Activated CD4-positive, alpha-beta T cell treated with anti-CD3 and anti-CD28 coated beads, Interleukin-2, amount 10 ng/mL, durations not matched to agents 7 days and 5 days (primary cell): ENCODE measurements at regions not wholly inside any gene's neighbourhood (a gene's known extent, or its start where the extent isn't known, plus 50 kb on each side); places are given as distances from the start of the nearest gene placed in this dataset.
"Not testable (repeated sequence)": the region's sequence is repeated elsewhere in the genome, so short reads cannot be mapped to it uniquely, and the experiment has no call there.

ENCODE experiments used
- CTCF ChIA-PET: fragments of 350-600 bp; sonication (Branson Sonifier 250); formaldehyde crosslinking; loops from one replicate; lab custom pipeline; 2021; ENCODE audit warnings: antibody characterized with exemption; lab: Charles Lee
- POLR2A ChIA-PET: fragments of 350-600 bp; sonication (Branson Sonifier 250); formaldehyde crosslinking; loops from one replicate; lab custom pipeline; 2021; ENCODE audit warnings: antibody characterized with exemption; lab: Charles Lee
- DNase-seq: peaks from one replicate; pipeline ENCODE4 v3.0.0-alpha.2; 2020
- H3K27ac Mint-ChIP-seq: one replicate; pipeline ENCODE4 v1.8.0; 2021; ENCODE audit warnings: mild to moderate bottlenecking, moderate library complexity, mixed read lengths
- H3K27me3 Mint-ChIP-seq: one replicate; pipeline ENCODE4 v1.8.0; 2021; ENCODE audit warnings: mixed read lengths
- H3K36me3 Mint-ChIP-seq: one replicate; pipeline ENCODE4 v1.8.0; 2021; ENCODE audit warnings: low read depth, mixed read lengths
- H3K4me1 Mint-ChIP-seq: one replicate; pipeline ENCODE4 v1.8.0; 2021; ENCODE audit warnings: mixed read lengths
- H3K4me3 Mint-ChIP-seq: one replicate; pipeline ENCODE4 v1.8.0; 2021; ENCODE audit warnings: mild to moderate bottlenecking, moderate library complexity, mixed read lengths
- H3K9me3 Mint-ChIP-seq: one replicate; pipeline ENCODE4 v1.8.0; 2021; ENCODE audit warnings: mixed read lengths

DNA sequence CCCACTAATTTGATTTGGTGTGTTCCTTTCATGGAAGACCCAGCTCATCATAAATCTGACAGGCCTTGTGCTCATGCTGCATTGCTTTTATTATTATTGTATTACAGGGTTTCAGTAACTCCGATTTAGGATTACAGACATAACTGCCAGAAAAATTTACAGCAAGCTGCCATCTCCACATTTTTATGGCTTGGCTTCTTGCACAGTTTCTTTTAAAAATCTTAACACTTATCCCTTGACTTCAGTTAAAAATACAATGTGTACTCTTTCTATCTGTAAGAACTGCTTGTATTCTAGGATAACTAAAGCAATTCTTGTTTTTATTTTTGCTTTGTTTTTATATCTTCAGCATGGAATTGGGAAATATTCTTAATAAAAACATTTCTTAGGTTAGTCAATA, 612.2 kb downstream of the DIPK2A start:
- ChIA-PET POLR2A (no interaction called here), CTCF (no interaction called here)
- H3K36me3 Mint-ChIP-seq, result no peaks in the 10 kb centered on the region
- no peak overlapping the region for H3K4me3 Mint-ChIP-seq
- no peaks in the 10 kb centered on the region for H3K9me3 Mint-ChIP-seq
- no peaks in the 10 kb centered on the region for H3K27me3 Mint-ChIP-seq
- H3K4me1 Mint-ChIP-seq, result no peaks in the 10 kb centered on the region
- no peak overlapping the region for H3K27ac Mint-ChIP-seq
- DNase-seq, result no peak

DNA sequence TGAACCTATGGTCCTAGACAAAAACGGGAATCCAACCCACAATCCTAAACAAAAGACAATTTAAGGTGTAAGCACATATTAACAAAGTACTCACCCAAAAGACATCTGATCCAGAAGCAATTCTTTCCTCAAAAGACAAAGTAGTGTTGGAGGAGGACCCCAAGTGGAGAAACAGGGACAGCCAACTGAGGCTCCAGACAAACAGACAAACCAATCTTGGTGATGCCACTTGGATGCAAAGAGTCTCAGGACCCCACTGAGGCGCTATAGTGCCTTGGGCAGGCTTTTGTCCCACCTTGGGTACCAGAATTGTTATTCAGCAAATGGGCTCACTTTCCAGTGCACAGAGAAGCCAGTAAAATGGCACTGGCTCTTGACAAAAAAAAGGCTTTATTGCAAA, 613.8 kb downstream of the DIPK2A start:
- H3K4me1 Mint-ChIP-seq, result no peaks in the 10 kb centered on the region
- H3K36me3 Mint-ChIP-seq, result no peaks in the 10 kb centered on the region
- H3K4me3 Mint-ChIP-seq, result no peak overlapping the region
- POLR2A ChIA-PET, result no interaction called here
- no peak overlapping the region for H3K27ac Mint-ChIP-seq
- no peaks in the 10 kb centered on the region for H3K27me3 Mint-ChIP-seq
- CTCF ChIA-PET, result no interaction called here
- DNase-seq, result no peak
- no peaks in the 10 kb centered on the region for H3K9me3 Mint-ChIP-seq

DNA sequence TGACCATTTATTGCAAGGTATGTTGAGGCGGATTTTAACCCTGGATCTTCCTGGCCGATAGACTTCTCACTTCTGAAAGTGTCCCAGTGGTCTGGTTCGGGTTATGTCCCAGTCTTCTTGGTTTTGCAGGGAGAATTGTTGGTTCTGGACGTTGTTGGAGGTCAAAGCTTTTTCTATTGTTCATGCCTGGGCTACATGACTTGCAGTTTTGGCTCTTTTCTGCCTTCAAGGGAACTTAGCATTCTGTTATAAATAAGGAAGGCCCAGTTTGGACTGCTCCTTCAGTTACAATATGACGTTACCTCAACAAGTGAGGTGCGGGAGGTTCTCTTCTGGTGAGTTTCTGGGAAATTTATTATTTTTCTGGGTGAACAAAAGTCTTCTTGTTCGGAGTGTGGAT, 614.3 kb downstream of the DIPK2A start:
- H3K4me3 Mint-ChIP-seq, result no peak overlapping the region
- H3K27ac Mint-ChIP-seq, result no peak overlapping the region
- H3K27me3 Mint-ChIP-seq, result no peaks in the 10 kb centered on the region
- POLR2A ChIA-PET, result no interaction called here
- H3K9me3 Mint-ChIP-seq, result no peaks in the 10 kb centered on the region
- CTCF ChIA-PET, result no interaction called here
- DNase-seq, result no peak
- H3K36me3 Mint-ChIP-seq, result no peaks in the 10 kb centered on the region
- H3K4me1 Mint-ChIP-seq, result no peaks in the 10 kb centered on the region

DNA sequence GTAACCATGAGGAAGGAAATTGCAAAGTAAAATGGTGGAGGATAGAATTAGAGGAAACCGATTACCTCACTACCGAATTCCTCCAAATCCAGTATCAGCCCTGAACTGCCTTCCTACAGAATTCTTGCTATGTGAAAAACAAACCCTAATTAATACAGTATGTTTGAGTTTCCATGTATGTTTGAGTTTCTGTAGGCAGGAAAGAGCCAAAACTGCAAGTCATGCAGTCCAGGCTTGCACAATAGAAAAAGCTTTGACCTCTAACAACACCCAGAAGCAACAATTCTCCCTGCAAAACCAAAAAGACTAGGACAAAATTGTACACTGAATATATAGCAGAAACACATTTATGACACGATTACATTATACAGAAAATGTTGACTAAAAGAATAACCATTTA, 614.8 kb downstream of the DIPK2A start:
- CTCF ChIA-PET, result no interaction called here
- H3K36me3 Mint-ChIP-seq, result no peaks in the 10 kb centered on the region
- no peak overlapping the region for H3K27ac Mint-ChIP-seq
- POLR2A ChIA-PET, result no interaction called here
- DNase-seq, result no peak
- H3K27me3 Mint-ChIP-seq, result no peaks in the 10 kb centered on the region
- no peaks in the 10 kb centered on the region for H3K9me3 Mint-ChIP-seq
- no peaks in the 10 kb centered on the region for H3K4me1 Mint-ChIP-seq
- no peak overlapping the region for H3K4me3 Mint-ChIP-seq

DNA sequence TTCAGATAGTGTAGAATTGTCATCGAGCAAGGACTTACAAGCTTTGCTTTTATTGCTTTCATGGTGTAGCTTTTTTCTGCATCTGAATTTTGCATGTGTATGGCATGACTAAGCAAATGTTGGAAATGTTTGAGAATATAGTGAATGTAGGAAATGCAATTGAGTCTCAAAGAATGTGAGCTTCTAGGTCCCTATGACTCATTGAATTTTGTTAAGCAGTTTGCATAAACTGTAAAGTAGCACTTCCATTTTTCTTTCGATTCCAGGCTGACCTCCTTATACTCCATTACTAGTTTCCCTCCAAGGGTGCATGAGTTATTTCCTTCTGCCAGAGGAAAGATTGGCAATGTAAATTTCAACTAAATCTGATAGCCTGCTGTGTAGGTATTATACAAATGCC, 619.2 kb downstream of the DIPK2A start:
- H3K27me3 Mint-ChIP-seq, result no peaks in the 10 kb centered on the region
- CTCF ChIA-PET, result no interaction called here
- H3K4me1 Mint-ChIP-seq, result no peaks in the 10 kb centered on the region
- no peak overlapping the region for H3K4me3 Mint-ChIP-seq
- no peaks in the 10 kb centered on the region for H3K36me3 Mint-ChIP-seq
- H3K9me3 Mint-ChIP-seq, result no peaks in the 10 kb centered on the region
- POLR2A ChIA-PET, result no interaction called here
- no peak for DNase-seq
- H3K27ac Mint-ChIP-seq, result no peak overlapping the region

DNA sequence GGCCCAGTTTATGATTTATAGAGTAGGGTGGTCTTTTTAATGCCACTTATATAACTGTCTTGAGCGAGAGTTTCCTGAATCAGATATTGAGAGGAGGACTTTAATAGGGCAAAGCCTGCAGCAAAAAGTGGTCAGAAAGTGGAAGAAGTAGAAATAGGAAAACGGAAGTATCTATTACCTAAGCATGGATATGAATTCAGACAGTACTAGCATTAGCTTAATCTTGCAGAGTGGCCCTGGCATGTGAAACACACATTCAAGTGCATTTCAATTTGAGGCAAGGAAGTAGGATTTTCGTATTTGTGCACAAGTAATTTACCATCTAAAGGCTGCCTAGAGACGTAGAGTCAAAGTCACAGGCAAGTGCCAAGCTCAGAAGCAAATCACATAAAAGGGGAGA, 622.3 kb downstream of the DIPK2A start:
- ChIA-PET CTCF (no interaction called here), POLR2A (no interaction called here)
- H3K27me3 Mint-ChIP-seq, result no peaks in the 10 kb centered on the region
- H3K4me1 Mint-ChIP-seq, result no peaks in the 10 kb centered on the region
- no peak for DNase-seq
- H3K36me3 Mint-ChIP-seq, result no peaks in the 10 kb centered on the region
- peaks cover 3% of the 10 kb centered on the region for H3K9me3 Mint-ChIP-seq
- no peak overlapping the region for H3K4me3 Mint-ChIP-seq
- H3K27ac Mint-ChIP-seq, result no peak overlapping the region

DNA sequence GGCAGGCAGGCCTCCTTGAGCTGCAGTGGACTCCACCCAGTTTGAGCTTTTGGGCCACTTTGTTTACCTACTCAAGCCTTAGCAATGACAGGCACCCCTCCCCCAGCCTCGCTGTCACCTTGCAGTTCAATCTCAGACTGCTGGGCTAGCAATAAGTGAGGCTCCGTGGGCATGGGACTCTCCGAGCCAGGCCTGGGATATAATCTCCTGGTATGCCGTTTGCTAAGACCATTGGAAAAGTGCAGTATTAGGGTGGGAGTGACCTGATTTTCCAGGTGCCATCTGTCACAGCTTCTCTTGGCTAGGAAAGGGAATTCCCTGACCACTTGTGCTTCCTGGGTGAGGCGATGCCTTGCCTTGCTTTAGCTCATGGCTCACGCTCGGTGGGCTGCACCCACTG, 648.6 kb downstream of the DIPK2A start:
- H3K36me3 Mint-ChIP-seq, H3K4me3 Mint-ChIP-seq, H3K27me3 Mint-ChIP-seq, POLR2A ChIA-PET, CTCF ChIA-PET, H3K4me1 Mint-ChIP-seq, DNase-seq, H3K27ac Mint-ChIP-seq, H3K9me3 Mint-ChIP-seq: not testable (repeated sequence)

DNA sequence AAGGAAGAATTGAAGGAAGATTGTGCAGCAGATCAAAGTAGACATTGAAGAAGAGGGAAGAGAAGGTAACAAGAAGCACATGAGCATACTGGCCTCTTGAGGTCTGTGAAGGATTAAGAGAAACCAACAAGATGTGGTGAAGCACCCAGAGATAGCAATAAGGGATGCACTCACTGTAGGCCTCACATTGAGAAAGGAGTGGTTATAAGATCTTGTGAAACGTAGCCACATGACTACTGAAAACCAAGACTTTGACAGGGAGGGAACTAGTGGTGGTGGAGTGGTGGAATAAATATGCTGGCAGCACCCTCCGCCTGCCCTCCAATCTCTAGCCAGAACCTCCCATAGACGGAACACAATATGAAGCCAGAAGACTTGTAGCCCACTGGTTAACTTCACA, 651.2 kb downstream of the DIPK2A start:
- Mint-ChIP-seq H3K4me1 (no peaks in the 10 kb centered on the region), H3K27ac (no peak overlapping the region), H3K36me3 (no peaks in the 10 kb centered on the region), H3K27me3 (no peaks in the 10 kb centered on the region), H3K9me3 (peaks cover 6% of the 10 kb centered on the region), H3K4me3 (no peak overlapping the region)
- POLR2A ChIA-PET, result no interaction called here
- DNase-seq, result no peak
- CTCF ChIA-PET, result no interaction called here

DNA sequence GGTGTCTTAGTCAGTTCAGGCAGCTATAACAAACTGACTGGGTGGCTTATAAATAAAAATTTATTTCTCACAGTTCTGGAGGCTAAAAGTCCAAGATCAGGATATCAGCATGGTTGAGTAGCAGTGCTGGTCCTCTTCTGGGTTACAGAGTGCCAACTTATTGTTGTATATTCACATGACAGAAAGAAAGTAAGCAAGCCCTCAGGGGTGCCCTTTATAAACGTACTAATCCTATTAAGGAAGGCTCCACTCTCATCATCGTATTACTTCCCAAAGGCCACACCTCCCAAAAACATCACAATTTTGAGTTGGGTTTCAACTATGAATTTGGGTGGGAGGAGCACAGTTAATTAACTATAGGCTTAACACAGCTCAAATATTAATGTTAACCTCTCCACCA, 653.0 kb downstream of the DIPK2A start:
- DNase-seq, result no peak
- Mint-ChIP-seq H3K4me3 (no peak overlapping the region), H3K9me3 (no peaks in the 10 kb centered on the region), H3K4me1 (no peaks in the 10 kb centered on the region), H3K36me3 (no peaks in the 10 kb centered on the region), H3K27me3 (no peaks in the 10 kb centered on the region), H3K27ac (no peak overlapping the region)
- ChIA-PET POLR2A (no interaction called here), CTCF (no interaction called here)

DNA sequence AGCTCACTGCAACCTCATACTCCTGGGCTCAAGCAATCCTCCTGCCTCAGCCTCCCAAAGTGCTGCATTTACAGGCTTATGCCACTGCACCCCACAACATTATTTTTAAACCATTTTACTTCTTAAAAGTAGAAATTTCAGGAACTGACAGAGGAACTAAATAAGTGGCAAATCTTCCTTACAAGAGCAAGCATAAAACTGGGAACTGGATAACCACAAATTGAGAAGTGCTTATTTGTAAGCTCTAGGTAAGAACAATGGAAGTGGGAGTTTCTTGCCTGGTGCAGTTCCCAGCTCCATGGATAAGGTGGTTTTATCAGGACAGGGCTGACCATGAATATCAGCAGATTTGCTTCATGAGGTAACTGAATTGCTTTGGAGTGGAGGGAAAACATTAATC, 655.2 kb downstream of the DIPK2A start:
- Mint-ChIP-seq H3K36me3 (no peaks in the 10 kb centered on the region), H3K27ac (no peak overlapping the region), H3K4me1 (no peaks in the 10 kb centered on the region), H3K4me3 (no peak overlapping the region), H3K27me3 (no peaks in the 10 kb centered on the region), H3K9me3 (no peaks in the 10 kb centered on the region)
- CTCF ChIA-PET, result no interaction called here
- POLR2A ChIA-PET, result no interaction called here
- DNase-seq, result no peak

DNA sequence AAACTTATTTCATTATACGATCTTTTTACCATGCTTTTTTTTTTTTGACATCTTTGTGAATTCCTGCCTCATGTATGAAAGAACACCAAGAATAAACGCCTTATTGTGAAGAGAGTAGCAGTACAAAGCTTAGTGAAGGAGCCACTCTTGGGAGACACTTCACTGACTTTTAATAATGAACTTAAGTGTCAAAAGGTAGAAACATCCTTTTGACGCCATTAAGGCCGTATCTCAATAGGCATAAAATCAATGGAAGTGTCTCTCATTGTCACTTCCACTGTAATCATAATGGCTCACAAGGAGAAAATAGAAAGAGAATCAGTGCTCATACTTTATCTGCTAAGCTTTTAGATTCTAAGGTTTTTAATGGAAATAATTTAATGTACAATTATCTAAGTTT, 657.8 kb downstream of the DIPK2A start:
- Mint-ChIP-seq H3K4me1 (no peaks in the 10 kb centered on the region), H3K9me3 (no peaks in the 10 kb centered on the region), H3K4me3 (no peak overlapping the region), H3K36me3 (no peaks in the 10 kb centered on the region), H3K27me3 (no peaks in the 10 kb centered on the region), H3K27ac (no peak overlapping the region)
- DNase-seq, result no peak
- ChIA-PET POLR2A (no interaction called here), CTCF (no interaction called here)

DNA sequence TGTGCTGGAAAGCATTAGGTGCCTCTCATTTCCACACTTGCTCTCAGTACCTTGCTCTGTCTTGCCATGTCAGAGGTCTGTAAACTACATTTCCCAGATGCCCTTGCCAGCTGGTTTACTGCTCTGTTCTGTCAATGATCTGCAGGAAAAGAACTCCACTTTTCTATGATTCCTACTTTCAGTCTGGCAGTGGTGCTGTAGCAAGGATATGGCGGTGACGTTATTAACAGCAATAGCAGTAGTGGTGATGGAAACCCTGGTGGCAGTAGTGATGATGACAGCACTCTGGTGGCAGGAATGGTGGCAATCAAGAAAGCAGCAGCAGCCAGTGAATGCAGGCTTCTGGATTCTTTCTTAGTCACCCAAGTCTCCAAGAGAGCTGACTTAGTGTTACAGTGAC, 665.2 kb downstream of the DIPK2A start:
- no peak for DNase-seq
- no peaks in the 10 kb centered on the region for H3K4me1 Mint-ChIP-seq
- H3K27ac Mint-ChIP-seq, result no peak overlapping the region
- no peaks in the 10 kb centered on the region for H3K36me3 Mint-ChIP-seq
- ChIA-PET POLR2A (no interaction called here), CTCF (no interaction called here)
- H3K4me3 Mint-ChIP-seq, result no peak overlapping the region
- no peaks in the 10 kb centered on the region for H3K27me3 Mint-ChIP-seq
- H3K9me3 Mint-ChIP-seq, result no peaks in the 10 kb centered on the region

DNA sequence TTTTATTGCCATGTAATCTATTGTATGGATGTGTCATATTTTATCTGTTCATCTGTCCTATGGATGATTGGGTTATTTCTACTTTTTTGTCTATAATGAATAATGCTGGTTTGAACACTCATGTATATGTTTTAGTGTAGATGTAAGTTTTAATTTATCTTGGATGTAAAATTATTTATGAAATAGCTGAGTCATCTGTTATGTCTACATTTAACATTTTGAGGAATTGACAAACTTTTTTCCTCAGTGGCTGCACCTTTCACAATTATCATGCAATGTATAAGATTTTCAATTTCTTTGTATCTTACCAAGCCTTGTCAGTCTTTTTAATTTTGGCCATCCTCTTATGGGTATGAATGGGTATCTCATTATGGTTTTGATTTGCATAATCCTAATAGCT, 666.4 kb downstream of the DIPK2A start:
- DNase-seq, result no peak
- no peaks in the 10 kb centered on the region for H3K36me3 Mint-ChIP-seq
- H3K4me1 Mint-ChIP-seq, result no peaks in the 10 kb centered on the region
- CTCF ChIA-PET, result no interaction called here
- H3K4me3 Mint-ChIP-seq, result no peak overlapping the region
- no peaks in the 10 kb centered on the region for H3K27me3 Mint-ChIP-seq
- POLR2A ChIA-PET, result no interaction called here
- no peak overlapping the region for H3K27ac Mint-ChIP-seq
- no peaks in the 10 kb centered on the region for H3K9me3 Mint-ChIP-seq

DNA sequence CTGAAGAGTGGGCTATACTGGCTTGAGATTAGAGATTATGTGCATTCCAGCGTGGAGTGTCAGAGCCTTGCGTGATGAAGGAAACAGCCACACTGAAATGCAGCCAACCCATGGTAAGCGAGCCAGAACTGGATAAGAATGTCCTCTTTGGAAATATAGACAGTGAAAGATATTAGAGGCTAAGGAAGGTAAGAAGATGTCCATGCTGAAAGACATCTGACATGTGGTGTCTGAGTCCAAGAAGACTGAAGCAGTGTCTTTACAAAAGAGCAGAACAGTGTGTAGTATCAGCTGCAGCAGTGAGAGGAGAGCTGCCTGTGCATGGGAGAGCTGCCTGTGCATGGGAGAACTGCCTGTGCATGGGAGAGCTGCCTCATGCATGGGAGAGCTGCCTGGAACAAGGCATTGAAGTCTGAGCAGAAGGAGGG, 672.2 kb downstream of the DIPK2A start:
- H3K36me3 Mint-ChIP-seq, result no peaks in the 10 kb centered on the region
- no peaks in the 10 kb centered on the region for H3K4me1 Mint-ChIP-seq
- H3K9me3 Mint-ChIP-seq, result no peaks in the 10 kb centered on the region
- no peak for DNase-seq
- POLR2A ChIA-PET, result no interaction called here
- CTCF ChIA-PET, result no interaction called here
- H3K27me3 Mint-ChIP-seq, result no peaks in the 10 kb centered on the region
- H3K27ac Mint-ChIP-seq, result no peak overlapping the region
- no peak overlapping the region for H3K4me3 Mint-ChIP-seq

DNA sequence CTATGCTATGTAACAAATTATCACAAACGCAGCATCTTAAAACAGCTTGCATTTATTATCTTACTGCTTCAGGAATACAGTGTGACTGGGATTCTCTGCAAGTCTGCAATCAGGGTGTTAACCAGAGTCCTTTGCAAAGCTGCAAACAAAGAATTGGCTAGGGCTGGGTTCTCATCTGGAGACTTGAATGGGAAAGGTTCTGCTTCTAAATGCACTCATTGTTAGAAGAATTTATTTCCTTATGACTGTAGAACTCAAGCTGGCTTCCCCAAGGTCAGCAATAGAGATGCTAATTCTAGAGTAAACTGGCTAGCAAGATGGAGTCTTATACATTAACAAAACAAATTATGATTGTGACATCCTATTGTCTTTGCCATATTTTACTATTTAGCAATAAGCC, 673.7 kb downstream of the DIPK2A start:
- H3K27ac Mint-ChIP-seq, result no peak overlapping the region
- no peaks in the 10 kb centered on the region for H3K9me3 Mint-ChIP-seq
- H3K4me1 Mint-ChIP-seq, result no peaks in the 10 kb centered on the region
- CTCF ChIA-PET, result no interaction called here
- H3K27me3 Mint-ChIP-seq, result no peaks in the 10 kb centered on the region
- no peaks in the 10 kb centered on the region for H3K36me3 Mint-ChIP-seq
- no peak for DNase-seq
- POLR2A ChIA-PET, result no interaction called here
- no peak overlapping the region for H3K4me3 Mint-ChIP-seq
